DOHH2 (cell line): ENCODE measurements at regions not wholly inside any gene's neighbourhood (a gene's known extent, or its start where the extent isn't known, plus 50 kb on each side); places are given as distances from the start of the nearest gene placed in this dataset.

ENCODE experiments used
- H3F3A ChIP-seq: fragments of 200-600 bp; sonication (generic), shearing (Covaris generic); 2 replicates; pipeline ENCODE4 v1.6.0; 2016; ENCODE audit warnings: antibody characterized with exemption, mild to moderate bottlenecking; ENCODE audit not compliant: control insufficient read depth, insufficient read depth
- H3K27ac ChIP-seq: fragments of 200-600 bp; sonication (generic); 2 replicates; pipeline ENCODE4 v1.5.1; 2014; ENCODE audit warnings: low read depth, mild to moderate bottlenecking, low read length, moderate library complexity
- H3K27me3 ChIP-seq: fragments of 200-600 bp; sonication (generic); 2 replicates; pipeline ENCODE4 v1.6.1; 2014; ENCODE audit warnings: mild to moderate bottlenecking, low read length, mixed read lengths; ENCODE audit not compliant: control insufficient read depth
- H3K36me3 ChIP-seq: fragments of 200-600 bp; sonication (generic); 2 replicates; pipeline ENCODE4 v1.6.1; 2014; ENCODE audit warnings: mild to moderate bottlenecking, low read length, moderate library complexity, mixed read lengths; ENCODE audit not compliant: control insufficient read depth
- H3K4me1 ChIP-seq: fragments of 200-600 bp; sonication (generic); 2 replicates; pipeline ENCODE4 v1.6.1; 2014; ENCODE audit warnings: mild to moderate bottlenecking, low read length, mixed read lengths; ENCODE audit not compliant: control insufficient read depth
- H3K4me2 ChIP-seq: fragments of 200-600 bp; sonication (generic); 2 replicates; pipeline ENCODE4 v1.6.0; 2014; ENCODE audit warnings: mild to moderate bottlenecking, low read length, moderate library complexity
- H3K4me3 ChIP-seq: fragments of 200-600 bp; sonication (generic); 2 replicates; pipeline ENCODE4 v1.5.1; 2014; ENCODE audit warnings: mild to moderate bottlenecking, low read length, mixed read lengths
- H3K79me2 ChIP-seq: fragments of 200-600 bp; sonication (generic); 2 replicates; pipeline ENCODE4 v1.6.1; 2014; ENCODE audit warnings: mild to moderate bottlenecking, low read length, mixed read lengths; ENCODE audit not compliant: control insufficient read depth
- H3K9me2 ChIP-seq: fragments of 200-600 bp; sonication (generic); replicated peaks from 2 replicates; pipeline ENCODE4 v1.6.1; 2014; ENCODE audit warnings: mild to moderate bottlenecking, low read length, mixed read lengths; ENCODE audit not compliant: control insufficient read depth
- H3K9me3 ChIP-seq: fragments of 200-600 bp; sonication (generic); 2 replicates; pipeline ENCODE4 v1.6.1; 2014; ENCODE audit warnings: antibody characterized with exemption, low read length, mixed read lengths; ENCODE audit not compliant: control insufficient read depth, insufficient read depth
- H4K20me1 ChIP-seq: fragments of 200-600 bp; sonication (generic); 2 replicates; pipeline ENCODE4 v1.6.0; 2014; ENCODE audit warnings: low read depth, mild to moderate bottlenecking, antibody characterized with exemption, low read length, moderate library complexity; ENCODE audit not compliant: control insufficient read depth, insufficient read depth
- EZH2phosphoT487 ChIP-seq: fragments of 200-600 bp; sonication (generic); IDR thresholded peaks from 2 replicates; pipeline ENCODE4 v1.6.1; 2017; ENCODE audit warnings: borderline replicate concordance, mild to moderate bottlenecking, antibody characterized with exemption, low read length, moderate library complexity, mixed read lengths
- TF ChIP-seq, protein P1 (sequence below): fragments of 200-600 bp; sonication (generic); IDR thresholded peaks from one replicate; pipeline ENCODE4 v1.5.1; 2014; ENCODE audit warnings: antibody characterized with exemption, mild to moderate bottlenecking, low read depth, low read length; ENCODE audit not compliant: poor library complexity, severe bottlenecking

DNA sequence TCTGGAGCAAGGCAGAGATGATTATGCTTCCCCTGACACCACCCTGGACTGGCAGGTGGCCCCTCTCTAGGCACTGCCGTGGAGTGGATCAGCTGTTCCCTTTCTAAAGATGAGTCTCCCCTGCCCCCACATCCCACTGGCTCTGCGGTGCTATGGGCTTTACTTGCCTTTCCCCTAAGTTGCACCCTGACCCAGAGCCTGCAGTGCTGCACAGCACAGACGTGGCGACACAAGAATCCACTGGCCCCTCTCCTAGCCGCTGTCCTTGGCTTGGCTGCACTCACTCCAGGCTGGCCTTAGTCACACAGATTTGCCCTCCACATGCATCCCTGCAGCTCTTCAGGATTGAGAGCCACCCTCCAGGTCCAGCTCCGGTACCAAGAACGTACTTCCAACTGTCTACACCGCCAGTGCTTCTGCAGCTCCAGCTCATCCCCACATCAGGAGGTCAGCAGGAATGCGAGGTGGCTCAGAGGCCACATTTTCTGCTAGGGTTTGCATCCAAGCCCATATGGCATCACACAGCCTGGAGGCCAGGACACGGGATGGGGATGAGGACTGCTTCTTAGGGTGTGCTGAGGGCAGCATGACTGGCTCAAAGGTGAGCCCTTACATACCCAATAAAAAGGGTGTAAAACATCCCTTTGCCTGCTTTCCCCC lies 82.4 kb upstream of the RASGRF1 start:
- H3F3A ChIP-seq, result no peaks in the 10 kb centered on the region
- no peaks in the 10 kb centered on the region for H3K79me2 ChIP-seq
- H3K4me2 ChIP-seq, result no peak overlapping the region
- H3K9me2 ChIP-seq, result no peaks in the 10 kb centered on the region
- peaks cover 20% of the 10 kb centered on the region for H3K27me3 ChIP-seq
- TF ChIP-seq, protein P1, sequence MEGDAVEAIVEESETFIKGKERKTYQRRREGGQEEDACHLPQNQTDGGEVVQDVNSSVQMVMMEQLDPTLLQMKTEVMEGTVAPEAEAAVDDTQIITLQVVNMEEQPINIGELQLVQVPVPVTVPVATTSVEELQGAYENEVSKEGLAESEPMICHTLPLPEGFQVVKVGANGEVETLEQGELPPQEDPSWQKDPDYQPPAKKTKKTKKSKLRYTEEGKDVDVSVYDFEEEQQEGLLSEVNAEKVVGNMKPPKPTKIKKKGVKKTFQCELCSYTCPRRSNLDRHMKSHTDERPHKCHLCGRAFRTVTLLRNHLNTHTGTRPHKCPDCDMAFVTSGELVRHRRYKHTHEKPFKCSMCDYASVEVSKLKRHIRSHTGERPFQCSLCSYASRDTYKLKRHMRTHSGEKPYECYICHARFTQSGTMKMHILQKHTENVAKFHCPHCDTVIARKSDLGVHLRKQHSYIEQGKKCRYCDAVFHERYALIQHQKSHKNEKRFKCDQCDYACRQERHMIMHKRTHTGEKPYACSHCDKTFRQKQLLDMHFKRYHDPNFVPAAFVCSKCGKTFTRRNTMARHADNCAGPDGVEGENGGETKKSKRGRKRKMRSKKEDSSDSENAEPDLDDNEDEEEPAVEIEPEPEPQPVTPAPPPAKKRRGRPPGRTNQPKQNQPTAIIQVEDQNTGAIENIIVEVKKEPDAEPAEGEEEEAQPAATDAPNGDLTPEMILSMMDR, result no peak
- no peak for TF ChIP-seq EZH2phosphoT487
- no peak overlapping the region for H3K4me3 ChIP-seq
- no peaks in the 10 kb centered on the region for H3K9me3 ChIP-seq
- no peaks in the 10 kb centered on the region for H3K36me3 ChIP-seq
- H3K27ac ChIP-seq, result no peak overlapping the region
- H4K20me1 ChIP-seq, result no peaks in the 10 kb centered on the region
- no peaks in the 10 kb centered on the region for H3K4me1 ChIP-seq

DNA sequence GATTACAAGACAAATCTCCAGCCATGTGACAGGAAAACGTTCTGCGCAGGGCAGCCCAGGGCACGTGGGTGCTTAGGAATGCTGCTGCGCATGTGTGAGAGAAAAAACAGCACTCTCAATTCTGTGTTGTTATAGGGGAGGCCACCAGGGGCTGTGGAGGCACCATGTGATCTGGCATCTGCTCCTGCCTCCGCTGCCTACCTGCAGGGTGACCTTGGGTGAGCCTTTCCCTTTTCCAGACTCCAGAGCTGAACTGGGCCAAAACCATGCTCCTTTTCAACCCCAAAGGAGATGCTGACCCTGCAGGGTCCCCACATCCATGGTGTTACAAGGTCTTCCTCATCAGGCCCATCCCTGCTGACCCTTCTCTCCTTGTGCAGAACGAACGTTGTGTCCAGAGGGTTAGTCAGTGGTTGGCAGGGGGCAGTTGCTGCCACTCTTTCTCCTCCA lies 81.5 kb upstream of the RASGRF1 start:
- H3K9me3 ChIP-seq, result no peaks in the 10 kb centered on the region
- no peak overlapping the region for H3K27ac ChIP-seq
- no peaks in the 10 kb centered on the region for H3F3A ChIP-seq
- TF ChIP-seq EZH2phosphoT487, result no peak
- TF ChIP-seq, protein P1, result no peak
- H3K36me3 ChIP-seq, result no peaks in the 10 kb centered on the region
- H3K79me2 ChIP-seq, result no peaks in the 10 kb centered on the region
- no peaks in the 10 kb centered on the region for H3K9me2 ChIP-seq
- H4K20me1 ChIP-seq, result no peaks in the 10 kb centered on the region
- no peak overlapping the region for H3K4me3 ChIP-seq
- H3K4me1 ChIP-seq, result no peaks in the 10 kb centered on the region
- H3K27me3 ChIP-seq, result peaks cover 22% of the 10 kb centered on the region
- no peak overlapping the region for H3K4me2 ChIP-seq

DNA sequence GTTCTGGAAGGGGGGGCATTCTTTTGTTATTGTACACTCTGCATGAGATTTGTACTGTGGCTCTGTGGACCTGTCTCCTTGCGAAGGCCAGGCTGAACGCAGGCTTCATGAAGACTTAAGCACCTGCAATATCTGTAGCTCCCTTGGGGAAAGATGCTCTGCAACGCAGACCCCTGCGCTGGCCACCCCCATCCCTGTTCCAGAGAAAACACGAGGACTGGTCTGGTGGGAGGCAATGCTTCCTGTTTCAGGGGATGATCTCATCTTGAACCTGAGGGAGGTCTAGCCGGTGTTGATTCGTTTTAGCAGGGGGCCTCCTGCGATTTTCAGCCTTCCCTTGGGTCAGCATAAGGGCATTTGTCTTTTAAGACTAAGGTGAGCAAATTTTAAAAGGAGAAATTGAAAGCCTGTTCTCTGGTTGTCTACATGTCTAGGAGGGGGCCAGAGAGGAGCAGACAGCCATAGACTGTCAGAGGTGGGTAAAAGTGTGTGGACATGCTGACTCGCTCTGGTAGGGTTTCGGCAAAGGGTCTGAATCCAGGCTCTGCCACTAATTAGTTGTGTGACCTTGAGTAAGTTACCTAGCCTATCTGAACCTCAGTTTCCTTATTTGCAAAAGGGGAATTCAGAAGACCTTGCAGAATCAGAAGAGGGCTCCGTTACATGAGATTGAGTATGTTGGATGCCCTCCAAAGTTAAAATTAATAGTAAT lies 80.9 kb upstream of the RASGRF1 start:
- no peaks in the 10 kb centered on the region for H3F3A ChIP-seq
- no peak for TF ChIP-seq EZH2phosphoT487
- TF ChIP-seq, protein P1, result no peak
- H3K4me1 ChIP-seq, result no peaks in the 10 kb centered on the region
- H3K4me3 ChIP-seq, result no peak overlapping the region
- H3K9me3 ChIP-seq, result no peaks in the 10 kb centered on the region
- H4K20me1 ChIP-seq, result no peaks in the 10 kb centered on the region
- no peaks in the 10 kb centered on the region for H3K79me2 ChIP-seq
- H3K4me2 ChIP-seq, result no peak overlapping the region
- H3K27ac ChIP-seq, result no peak overlapping the region
- H3K9me2 ChIP-seq, result no peaks in the 10 kb centered on the region
- H3K27me3 ChIP-seq, result peaks cover 18% of the 10 kb centered on the region
- H3K36me3 ChIP-seq, result no peaks in the 10 kb centered on the region
